Kidney epithelial cell (primary cell): ENCODE measurements at regions not wholly inside any gene's neighbourhood (a gene's known extent, or its start where the extent isn't known, plus 50 kb on each side); places are given as distances from the start of the nearest gene placed in this dataset.

Experiments
- DNase-seq: peaks from one replicate; pipeline ENCODE4 v3.0.0-alpha.2; 2010; ENCODE audit warnings: low read depth
- H3K27me3 ChIP-seq: 2 replicates; pipeline ENCODE4 v1.6.0; 2011; ENCODE audit warnings: low read length; ENCODE audit not compliant: control insufficient read depth, insufficient read depth
- H3K36me3 ChIP-seq: 2 replicates; pipeline ENCODE4 v1.5.1; 2011; ENCODE audit warnings: low read length; ENCODE audit not compliant: control insufficient read depth, insufficient read depth
- H3K4me3 ChIP-seq: 2 replicates; pipeline ENCODE4 v1.5.1; 2011; ENCODE audit warnings: low read depth, mild to moderate bottlenecking, control low read depth, low read length
- TF ChIP-seq, protein P1 (sequence below): IDR thresholded peaks from 2 replicates; pipeline ENCODE4 v1.5.1; 2011; ENCODE audit warnings: mild to moderate bottlenecking, moderate library complexity, low read length, control low read depth, inconsistent platforms; ENCODE audit not compliant: insufficient read depth, poor library complexity, severe bottlenecking

DNA sequence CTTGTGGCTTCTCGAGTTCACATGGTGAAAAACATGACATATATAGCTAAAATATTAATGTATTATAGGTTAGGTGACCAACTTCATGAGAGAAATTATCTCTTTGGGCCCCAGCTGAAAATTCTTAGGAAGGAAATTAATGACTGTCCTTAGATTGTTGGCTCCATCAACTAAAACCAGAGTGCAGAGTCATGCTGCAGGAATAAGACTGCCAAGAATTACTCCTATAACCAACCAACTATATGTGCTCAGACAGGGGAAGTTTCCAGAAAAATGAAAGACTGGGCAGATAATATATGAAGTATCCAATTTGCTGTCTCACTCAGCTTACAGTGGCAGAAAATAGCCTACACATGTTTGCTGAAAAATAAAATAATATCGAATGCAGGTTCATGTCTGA, 71.0 kb upstream of the TMEFF2 start:
- Histone ChIP-seq H3K4me3 (no peak overlapping the region), H3K27me3 (no peaks in the 10 kb centered on the region), H3K36me3 (no peaks in the 10 kb centered on the region)
- DNase-seq: no peak
- TF ChIP-seq, protein P1, sequence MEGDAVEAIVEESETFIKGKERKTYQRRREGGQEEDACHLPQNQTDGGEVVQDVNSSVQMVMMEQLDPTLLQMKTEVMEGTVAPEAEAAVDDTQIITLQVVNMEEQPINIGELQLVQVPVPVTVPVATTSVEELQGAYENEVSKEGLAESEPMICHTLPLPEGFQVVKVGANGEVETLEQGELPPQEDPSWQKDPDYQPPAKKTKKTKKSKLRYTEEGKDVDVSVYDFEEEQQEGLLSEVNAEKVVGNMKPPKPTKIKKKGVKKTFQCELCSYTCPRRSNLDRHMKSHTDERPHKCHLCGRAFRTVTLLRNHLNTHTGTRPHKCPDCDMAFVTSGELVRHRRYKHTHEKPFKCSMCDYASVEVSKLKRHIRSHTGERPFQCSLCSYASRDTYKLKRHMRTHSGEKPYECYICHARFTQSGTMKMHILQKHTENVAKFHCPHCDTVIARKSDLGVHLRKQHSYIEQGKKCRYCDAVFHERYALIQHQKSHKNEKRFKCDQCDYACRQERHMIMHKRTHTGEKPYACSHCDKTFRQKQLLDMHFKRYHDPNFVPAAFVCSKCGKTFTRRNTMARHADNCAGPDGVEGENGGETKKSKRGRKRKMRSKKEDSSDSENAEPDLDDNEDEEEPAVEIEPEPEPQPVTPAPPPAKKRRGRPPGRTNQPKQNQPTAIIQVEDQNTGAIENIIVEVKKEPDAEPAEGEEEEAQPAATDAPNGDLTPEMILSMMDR: no peak

DNA sequence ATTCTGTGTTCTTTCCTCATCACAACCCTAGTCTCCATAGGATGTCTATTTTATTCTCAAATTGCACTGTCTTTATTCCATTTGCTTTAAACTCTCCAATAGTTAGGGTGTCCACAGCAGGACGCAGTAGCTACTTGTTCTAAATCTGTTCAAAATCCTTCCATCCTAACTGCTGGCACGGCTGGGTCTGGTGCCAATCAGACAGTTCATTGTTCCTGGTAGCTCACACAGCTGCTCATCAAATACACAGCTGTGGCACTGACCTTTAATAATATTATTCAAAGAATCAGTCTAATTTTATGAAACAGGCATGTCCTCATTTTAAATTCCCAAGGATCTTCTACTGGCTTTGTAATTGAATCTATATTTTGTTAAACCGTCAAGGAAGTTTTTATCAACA, 59.7 kb upstream of the TMEFF2 start:
- Histone ChIP-seq H3K36me3 (no peaks in the 10 kb centered on the region), H3K27me3 (no peaks in the 10 kb centered on the region), H3K4me3 (no peak overlapping the region)
- DNase-seq: no peak
- TF ChIP-seq, protein P1: no peak

DNA sequence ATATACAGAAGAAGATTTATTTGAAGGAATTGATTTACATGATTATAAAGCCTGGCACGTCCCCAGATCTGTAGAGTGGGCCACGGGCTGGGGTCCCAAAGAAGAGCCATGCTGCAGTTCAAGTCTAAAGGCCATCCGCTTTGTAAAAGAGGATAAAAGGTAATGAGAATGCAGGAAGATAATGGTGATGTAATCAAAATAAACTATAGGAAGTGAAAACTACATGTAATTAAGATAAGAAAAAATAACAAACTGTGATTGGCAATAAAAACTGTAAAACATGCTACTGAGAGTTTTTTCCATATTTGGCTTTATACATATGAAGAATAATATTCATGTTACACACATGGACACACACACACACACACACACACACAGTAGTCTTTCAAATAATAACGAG, 59.0 kb upstream of the TMEFF2 start:
- DNase-seq: no peak
- TF ChIP-seq, protein P1: no peak
- H3K4me3 ChIP-seq: no peak overlapping the region
- H3K27me3 ChIP-seq: no peaks in the 10 kb centered on the region
- H3K36me3 ChIP-seq: no peaks in the 10 kb centered on the region

DNA sequence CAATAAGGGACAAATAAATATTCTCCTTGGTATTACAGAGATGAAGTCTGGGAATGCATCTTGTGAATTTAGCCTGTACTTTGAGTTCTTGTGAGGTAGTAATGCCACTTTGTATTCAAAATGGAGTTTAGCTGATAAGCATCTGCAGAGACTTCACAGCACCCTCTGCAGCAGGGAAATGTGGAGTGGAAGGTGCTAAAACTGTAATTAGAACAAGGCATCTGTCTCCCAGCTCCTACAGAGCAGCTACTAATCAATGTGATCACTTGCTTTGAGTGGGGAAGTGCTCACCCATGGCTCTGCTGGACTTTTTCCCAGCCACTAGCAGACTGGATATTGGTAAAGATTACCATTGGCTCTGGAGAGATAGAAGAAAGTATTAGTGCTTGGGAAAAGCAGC, 56.2 kb upstream of the TMEFF2 start:
- TF ChIP-seq, protein P1: no peak
- Histone ChIP-seq H3K27me3 (no peaks in the 10 kb centered on the region), H3K36me3 (no peaks in the 10 kb centered on the region), H3K4me3 (no peak overlapping the region)
- DNase-seq: no peak

DNA sequence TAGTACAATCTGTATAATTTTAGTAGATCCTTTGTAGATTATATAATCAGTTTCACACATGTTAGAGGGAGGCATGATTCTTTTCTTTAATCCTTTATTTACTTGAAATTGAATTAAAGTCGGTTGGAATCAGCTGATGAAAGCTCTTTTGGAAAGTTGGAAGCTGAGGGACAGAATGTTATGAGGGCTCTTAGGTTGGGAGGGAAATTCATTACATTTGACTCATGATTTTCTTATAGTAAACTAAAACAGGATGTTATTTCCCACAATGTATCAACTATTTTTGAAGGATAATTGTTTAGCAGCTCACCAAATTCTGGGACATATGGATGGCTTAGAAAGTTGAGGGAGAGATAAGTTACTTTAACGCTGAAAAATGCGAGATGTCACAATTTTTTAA, 52.7 kb upstream of the TMEFF2 start:
- DNase-seq: no peak
- TF ChIP-seq, protein P1: no peak
- no peaks in the 10 kb centered on the region for H3K27me3 ChIP-seq
- no peak overlapping the region for H3K4me3 ChIP-seq
- H3K36me3 ChIP-seq: no peaks in the 10 kb centered on the region

DNA sequence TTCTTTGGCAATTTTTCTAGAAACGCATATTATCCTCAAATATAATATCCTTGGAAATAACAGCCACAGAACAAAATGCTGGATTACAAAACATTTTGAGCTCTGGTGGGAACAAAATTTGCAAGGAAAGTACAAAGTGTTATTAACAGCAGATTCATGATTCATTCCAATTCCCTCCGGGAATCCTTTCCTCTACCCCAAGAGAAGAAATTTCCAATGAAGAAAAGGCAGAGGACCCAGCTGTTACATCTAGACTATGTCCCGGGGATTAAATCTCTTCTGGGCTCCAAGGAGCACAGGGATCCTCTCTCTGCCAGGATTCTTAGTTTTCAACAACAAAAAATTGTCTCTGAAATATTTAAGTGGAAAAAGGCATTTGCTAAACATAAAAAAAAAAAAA, 51.6 kb upstream of the TMEFF2 start:
- H3K36me3 ChIP-seq: no peaks in the 10 kb centered on the region
- no peak overlapping the region for H3K4me3 ChIP-seq
- DNase-seq: no peak
- TF ChIP-seq, protein P1: no peak
- no peaks in the 10 kb centered on the region for H3K27me3 ChIP-seq
